Activated CD4-positive, alpha-beta memory T cell treated with anti-CD3 and anti-CD28 coated beads, Interleukin-2, amount 10 ng/mL, durations not matched to agents 7 days and 5 days (primary cell): ENCODE measurements at regions not wholly inside any gene's neighbourhood (a gene's known extent, or its start where the extent isn't known, plus 50 kb on each side); places are given as distances from the start of the nearest gene placed in this dataset.
"Not testable (repeated sequence)": the region's sequence is repeated elsewhere in the genome, so short reads cannot be mapped to it uniquely, and the experiment has no call there.

ENCODE experiments used
- CTCF ChIA-PET: fragments of 350-600 bp; sonication (Branson Sonifier 250); formaldehyde crosslinking; loops from one replicate; lab custom pipeline; 2021; ENCODE audit warnings: antibody characterized with exemption, inconsistent platforms; lab: Charles Lee
- POLR2A ChIA-PET: fragments of 350-600 bp; sonication (Branson Sonifier 250); formaldehyde crosslinking; loops from one replicate; lab custom pipeline; 2021; ENCODE audit warnings: antibody characterized with exemption; lab: Charles Lee
- DNase-seq: peaks from one replicate; pipeline ENCODE4 v3.0.0-alpha.2; 2020
- H3K27ac Mint-ChIP-seq: one replicate; pipeline ENCODE4 v1.8.0; 2021; ENCODE audit warnings: mild to moderate bottlenecking, mixed read lengths
- H3K27me3 Mint-ChIP-seq: one replicate; pipeline ENCODE4 v1.8.0; 2021; ENCODE audit warnings: mixed read lengths
- H3K36me3 Mint-ChIP-seq: one replicate; pipeline ENCODE4 v1.8.0; 2021; ENCODE audit warnings: low read depth, mixed read lengths
- H3K4me1 Mint-ChIP-seq: one replicate; pipeline ENCODE4 v1.8.0; 2021; ENCODE audit warnings: mixed read lengths
- H3K4me3 Mint-ChIP-seq: one replicate; pipeline ENCODE4 v1.8.0; 2021; ENCODE audit warnings: mild to moderate bottlenecking, mixed read lengths
- H3K9me3 Mint-ChIP-seq: one replicate; pipeline ENCODE4 v1.8.0; 2021; ENCODE audit warnings: mixed read lengths

- H3K9me3 Mint-ChIP-seq, result no peaks in the 10 kb centered on the region
- no peak for DNase-seq
- H3K36me3 Mint-ChIP-seq, result no peaks in the 10 kb centered on the region
- no peak overlapping the region for H3K27ac Mint-ChIP-seq
- H3K4me1 Mint-ChIP-seq, result no peaks in the 10 kb centered on the region
- no peak overlapping the region for H3K4me3 Mint-ChIP-seq
- POLR2A ChIA-PET, result no interaction called here
- CTCF ChIA-PET, result no interaction called here
- peaks cover 3% of the 10 kb centered on the region for H3K27me3 Mint-ChIP-seq
Observed at GRCh38 chr11:112620621-112621394, 340.4 kb upstream of the NCAM1 start.

DNA sequence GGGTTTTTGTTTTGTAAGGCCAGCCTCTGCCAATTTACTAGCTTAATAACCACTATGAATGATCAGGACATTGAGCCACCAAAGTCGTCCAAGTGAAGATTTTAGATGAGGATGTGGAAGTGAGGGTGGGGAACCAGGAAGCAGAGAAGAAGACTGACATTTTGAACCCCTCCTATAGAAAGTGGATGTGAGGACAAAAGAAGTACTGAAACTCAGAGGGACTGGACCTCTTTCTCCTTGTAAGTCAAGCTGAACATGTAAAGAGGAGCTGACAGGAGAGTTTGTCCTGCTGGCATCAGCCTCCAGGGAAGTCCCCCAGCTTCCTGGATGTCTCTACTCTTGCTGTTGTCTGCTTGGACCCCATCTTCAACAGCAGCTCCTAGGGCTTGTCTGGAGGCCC is 338.2 kb upstream of the NCAM1 start:
- ChIA-PET CTCF (no interaction called here), POLR2A (no interaction called here)
- peaks cover 7% of the 10 kb centered on the region for H3K27me3 Mint-ChIP-seq
- H3K4me1 Mint-ChIP-seq, result no peaks in the 10 kb centered on the region
- no peaks in the 10 kb centered on the region for H3K36me3 Mint-ChIP-seq
- DNase-seq, result no peak
- H3K4me3 Mint-ChIP-seq, result no peak overlapping the region
- no peak overlapping the region for H3K27ac Mint-ChIP-seq
- H3K9me3 Mint-ChIP-seq, result no peaks in the 10 kb centered on the region

DNA sequence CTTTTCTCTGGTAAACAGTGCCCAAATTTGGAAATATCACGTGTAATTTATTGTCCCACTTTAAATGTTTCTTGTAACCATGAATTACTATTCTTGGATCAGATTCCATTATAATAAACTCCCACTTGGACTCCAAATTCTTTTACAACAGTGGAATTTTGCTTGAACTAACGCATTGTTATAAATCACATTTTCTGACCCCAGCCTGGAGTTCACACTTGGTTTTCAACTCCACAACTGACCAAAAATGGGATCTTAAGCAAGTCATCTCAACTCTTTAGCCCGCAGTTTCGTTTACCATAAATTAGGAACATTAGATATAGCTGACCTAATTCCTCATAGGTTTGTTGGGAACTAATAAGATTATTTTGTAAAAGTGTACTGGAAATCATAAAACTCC is 336.8 kb upstream of the NCAM1 start:
- Mint-ChIP-seq H3K27me3 (peaks cover 7% of the 10 kb centered on the region), H3K27ac (no peak overlapping the region), H3K9me3 (no peaks in the 10 kb centered on the region), H3K4me3 (no peak overlapping the region), H3K36me3 (no peaks in the 10 kb centered on the region), H3K4me1 (no peaks in the 10 kb centered on the region)
- no peak for DNase-seq
- CTCF ChIA-PET, result no interaction called here
- POLR2A ChIA-PET, result no interaction called here

DNA sequence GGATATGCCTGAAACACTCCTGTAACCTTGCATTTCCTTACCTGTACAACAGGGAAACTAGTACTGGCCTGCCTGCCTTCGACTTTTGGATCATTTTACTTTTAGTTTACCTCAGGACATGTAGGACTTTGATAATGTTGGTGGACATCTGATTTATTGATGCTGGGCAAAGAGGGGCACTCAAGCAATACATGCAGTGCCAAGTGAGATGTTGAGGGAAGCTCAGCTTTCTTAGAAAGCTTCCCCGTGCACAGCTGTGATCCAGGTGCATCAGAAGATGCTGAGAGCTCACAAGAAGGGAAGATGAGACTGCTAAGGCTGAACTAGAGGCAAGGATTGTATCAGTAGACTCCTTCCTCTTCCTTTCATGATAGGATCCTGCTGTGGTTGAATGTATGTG is 336.2 kb upstream of the NCAM1 start:
- H3K9me3 Mint-ChIP-seq, CTCF ChIA-PET, H3K27ac Mint-ChIP-seq, H3K4me1 Mint-ChIP-seq, POLR2A ChIA-PET, H3K4me3 Mint-ChIP-seq, H3K36me3 Mint-ChIP-seq, DNase-seq: not testable (repeated sequence)
- H3K27me3 Mint-ChIP-seq, result peaks cover 10% of the 10 kb centered on the region

- CTCF ChIA-PET, result no interaction called here
Observed at GRCh38 chr11:112625814-112626213, 335.4 kb upstream of the NCAM1 start.

GRCh38 chr11:112626731-112627130 is 334.5 kb upstream of the NCAM1 start:
- no peaks in the 10 kb centered on the region for H3K9me3 Mint-ChIP-seq
- no peak overlapping the region for H3K4me3 Mint-ChIP-seq
- CTCF ChIA-PET, result no interaction called here

More at GRCh38 chr11:112625814-112626213, 335.4 kb upstream of the NCAM1 start:
- no peaks in the 10 kb centered on the region for H3K4me1 Mint-ChIP-seq
- H3K27ac Mint-ChIP-seq, result no peak overlapping the region
- H3K9me3 Mint-ChIP-seq, result no peaks in the 10 kb centered on the region
- no peak overlapping the region for H3K4me3 Mint-ChIP-seq
- DNase-seq, result no peak
- POLR2A ChIA-PET, result no interaction called here
- H3K36me3 Mint-ChIP-seq, result no peaks in the 10 kb centered on the region
- peaks cover 10% of the 10 kb centered on the region for H3K27me3 Mint-ChIP-seq

DNA sequence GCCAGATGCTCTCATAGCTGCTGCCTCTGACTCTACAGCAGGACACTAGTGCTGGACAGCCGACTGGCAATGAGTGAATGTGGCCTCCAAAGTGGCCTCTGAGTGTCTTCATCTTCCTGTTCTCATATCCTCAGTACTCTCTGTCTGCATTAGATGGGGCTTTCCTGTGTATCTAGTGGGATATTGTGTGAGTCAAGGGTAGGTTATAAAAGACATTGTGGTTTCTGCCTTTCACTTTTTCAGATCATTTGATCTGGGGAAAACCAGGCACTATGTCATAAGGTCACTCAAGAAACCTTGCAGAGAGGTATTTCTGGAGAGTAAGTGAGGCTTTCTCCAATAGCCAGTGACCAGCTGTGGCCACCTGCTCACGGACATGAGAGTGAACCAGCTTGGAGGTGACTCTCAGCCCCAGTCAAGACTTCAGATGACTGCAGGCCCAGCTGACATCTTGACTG is 333.6 kb upstream of the NCAM1 start:
- Mint-ChIP-seq H3K4me1 (no peaks in the 10 kb centered on the region), H3K27ac (no peak overlapping the region), H3K4me3 (no peak overlapping the region), H3K9me3 (no peaks in the 10 kb centered on the region), H3K27me3 (peaks cover 14% of the 10 kb centered on the region), H3K36me3 (no peaks in the 10 kb centered on the region)
- DNase-seq, result no peak
- ChIA-PET CTCF (no interaction called here), POLR2A (no interaction called here)

More at GRCh38 chr11:112626731-112627130, 334.5 kb upstream of the NCAM1 start:
- Mint-ChIP-seq H3K27me3 (peaks cover 12% of the 10 kb centered on the region), H3K27ac (no peak overlapping the region), H3K36me3 (no peaks in the 10 kb centered on the region), H3K4me1 (no peaks in the 10 kb centered on the region)
- no peak for DNase-seq
- POLR2A ChIA-PET, result no interaction called here

- no peaks in the 10 kb centered on the region for H3K9me3 Mint-ChIP-seq
- no peaks in the 10 kb centered on the region for H3K36me3 Mint-ChIP-seq
- H3K27me3 Mint-ChIP-seq, result peaks cover 22% of the 10 kb centered on the region
- POLR2A ChIA-PET, result no interaction called here
- H3K4me1 Mint-ChIP-seq, result no peaks in the 10 kb centered on the region
- no peak overlapping the region for H3K27ac Mint-ChIP-seq
- no peak for DNase-seq
- CTCF ChIA-PET, result no interaction called here
- no peak overlapping the region for H3K4me3 Mint-ChIP-seq
Observed at GRCh38 chr11:112628676-112629075, 332.5 kb upstream of the NCAM1 start.

GRCh38 chr11:112630496-112630895 is 330.7 kb upstream of the NCAM1 start:
- POLR2A ChIA-PET, result no interaction called here
- Mint-ChIP-seq H3K27ac (no peak overlapping the region), H3K36me3 (no peaks in the 10 kb centered on the region), H3K4me1 (no peaks in the 10 kb centered on the region), H3K27me3 (peaks cover 19% of the 10 kb centered on the region), H3K9me3 (no peaks in the 10 kb centered on the region), H3K4me3 (no peak overlapping the region)
- DNase-seq, result no peak
- CTCF ChIA-PET, result no interaction called here

DNA sequence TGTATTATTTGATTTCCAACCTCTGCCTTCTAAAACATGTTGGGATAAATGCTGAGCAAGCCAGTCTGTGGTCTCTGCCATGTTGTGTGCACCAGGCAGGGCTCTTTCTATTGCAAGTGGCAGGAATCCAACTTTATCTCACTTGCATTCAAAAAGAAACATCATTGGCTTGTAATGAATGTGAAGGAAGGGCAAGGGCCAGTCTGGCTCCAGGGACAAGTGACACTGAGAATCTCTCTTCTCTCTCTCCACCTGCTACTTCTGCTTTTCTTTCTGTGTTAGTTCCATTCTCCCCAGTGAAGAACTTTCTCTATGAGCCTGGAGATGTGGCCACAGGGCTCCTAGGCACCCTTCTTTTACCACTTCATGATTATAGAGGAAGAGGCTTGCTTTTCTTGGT is 329.9 kb upstream of the NCAM1 start:
- no peaks in the 10 kb centered on the region for H3K9me3 Mint-ChIP-seq
- H3K27me3 Mint-ChIP-seq, result peaks cover 17% of the 10 kb centered on the region
- no peak overlapping the region for H3K4me3 Mint-ChIP-seq
- POLR2A ChIA-PET, result no interaction called here
- no peak for DNase-seq
- CTCF ChIA-PET, result no interaction called here
- no peaks in the 10 kb centered on the region for H3K4me1 Mint-ChIP-seq
- no peaks in the 10 kb centered on the region for H3K36me3 Mint-ChIP-seq
- no peak overlapping the region for H3K27ac Mint-ChIP-seq

DNA sequence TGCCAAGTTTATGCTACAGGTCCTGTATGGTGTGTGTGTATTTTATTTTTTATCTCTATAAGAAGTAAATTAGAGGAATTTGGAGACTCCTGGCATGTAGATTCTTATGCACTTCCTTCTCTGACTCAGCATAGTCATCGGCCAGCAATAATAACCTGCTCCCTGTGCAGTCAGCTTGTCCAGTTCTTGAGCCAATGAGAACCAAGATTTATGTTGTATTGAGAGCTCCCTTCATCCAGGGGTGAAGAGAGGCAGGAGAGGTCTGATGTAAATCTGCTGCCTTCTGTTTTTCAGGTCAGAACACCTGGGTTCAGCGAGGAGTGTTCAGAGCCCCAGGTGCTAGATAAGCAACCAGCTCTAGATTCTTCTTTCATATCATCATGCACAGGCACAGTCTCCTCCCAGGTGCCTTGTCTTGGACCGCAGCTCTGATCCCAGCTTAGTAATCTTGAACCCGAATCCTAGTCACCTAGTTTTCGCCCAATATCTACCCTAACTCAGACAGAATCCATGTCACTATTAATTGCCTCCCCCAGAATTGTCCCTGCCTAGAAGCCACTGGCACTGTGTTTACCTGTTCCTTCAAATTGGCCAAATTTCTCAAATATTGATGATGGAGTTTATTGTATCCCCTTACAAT is 328.2 kb upstream of the NCAM1 start:
- H3K27ac Mint-ChIP-seq, result no peak overlapping the region
- no peaks in the 10 kb centered on the region for H3K36me3 Mint-ChIP-seq
- POLR2A ChIA-PET, result no interaction called here
- H3K9me3 Mint-ChIP-seq, result no peaks in the 10 kb centered on the region
- peaks cover 15% of the 10 kb centered on the region for H3K27me3 Mint-ChIP-seq
- CTCF ChIA-PET, result no interaction called here
- DNase-seq, result no peak
- no peaks in the 10 kb centered on the region for H3K4me1 Mint-ChIP-seq
- no peak overlapping the region for H3K4me3 Mint-ChIP-seq

- Mint-ChIP-seq H3K36me3 (no peaks in the 10 kb centered on the region), H3K4me1 (no peaks in the 10 kb centered on the region), H3K4me3 (no peak overlapping the region), H3K27ac (no peak overlapping the region), H3K9me3 (peaks cover 2% of the 10 kb centered on the region), H3K27me3 (peaks cover 15% of the 10 kb centered on the region)
- no peak for DNase-seq
- ChIA-PET POLR2A (no interaction called here), CTCF (no interaction called here)
Observed at GRCh38 chr11:112634551-112634950, 326.7 kb upstream of the NCAM1 start.

GRCh38 chr11:112634995-112635737 is 326.1 kb upstream of the NCAM1 start:
- Mint-ChIP-seq H3K4me1 (no peaks in the 10 kb centered on the region), H3K27me3 (peaks cover 12% of the 10 kb centered on the region), H3K27ac (no peak overlapping the region), H3K4me3 (no peak overlapping the region), H3K36me3 (no peaks in the 10 kb centered on the region), H3K9me3 (peaks cover 2% of the 10 kb centered on the region)
- CTCF ChIA-PET, result no interaction called here
- DNase-seq, result no peak
- POLR2A ChIA-PET, result no interaction called here
